Activated naive CD4-positive, alpha-beta T cell treated with anti-CD3 and anti-CD28 coated beads, Interleukin-2, amount 10 ng/mL, durations not matched to agents 7 days and 5 days (primary cell): ENCODE measurements at regions not wholly inside any gene's neighbourhood (a gene's known extent, or its start where the extent isn't known, plus 50 kb on each side); places are given as distances from the start of the nearest gene placed in this dataset.

ENCODE experiments used
- CTCF ChIA-PET: fragments of 350-600 bp; sonication (Branson Sonifier 250); formaldehyde crosslinking; loops from one replicate; lab custom pipeline; 2021; ENCODE audit warnings: antibody characterized with exemption; lab: Charles Lee
- DNase-seq: peaks from one replicate; pipeline ENCODE4 v3.0.0-alpha.2; 2020
- H3K27ac Mint-ChIP-seq: one replicate; pipeline ENCODE4 v1.8.0; 2021; ENCODE audit warnings: mild to moderate bottlenecking, moderate library complexity, mixed read lengths
- H3K27me3 Mint-ChIP-seq: one replicate; pipeline ENCODE4 v1.8.0; 2021; ENCODE audit warnings: mild to moderate bottlenecking, mixed read lengths
- H3K36me3 Mint-ChIP-seq: one replicate; pipeline ENCODE4 v1.8.0; 2021; ENCODE audit warnings: mixed read lengths
- H3K4me1 Mint-ChIP-seq: one replicate; pipeline ENCODE4 v1.8.0; 2021; ENCODE audit warnings: mixed read lengths
- H3K4me3 Mint-ChIP-seq: one replicate; pipeline ENCODE4 v1.8.0; 2021; ENCODE audit warnings: mild to moderate bottlenecking, moderate library complexity, mixed read lengths
- H3K9me3 Mint-ChIP-seq: one replicate; pipeline ENCODE4 v1.8.0; 2021; ENCODE audit warnings: mixed read lengths

- no peaks in the 10 kb centered on the region for H3K27me3 Mint-ChIP-seq
These were observed 634.3 kb upstream of the POU3F2 start for GRCh38 chr6:98200084-98200483.

GRCh38 chr6:98203170-98203806, 631.1 kb upstream of the POU3F2 start:
- H3K4me1 Mint-ChIP-seq: no peaks in the 10 kb centered on the region
- CTCF ChIA-PET: no interaction called here
- peaks cover 2% of the 10 kb centered on the region for H3K9me3 Mint-ChIP-seq
- no peaks in the 10 kb centered on the region for H3K27me3 Mint-ChIP-seq
- no peaks in the 10 kb centered on the region for H3K36me3 Mint-ChIP-seq
- no peak overlapping the region for H3K27ac Mint-ChIP-seq
- DNase-seq: no peak
- H3K4me3 Mint-ChIP-seq: no peak overlapping the region

More at GRCh38 chr6:98200084-98200483, 634.3 kb upstream of the POU3F2 start:
- CTCF ChIA-PET: no interaction called here
- H3K27ac Mint-ChIP-seq: no peak overlapping the region
- DNase-seq: no peak
- H3K4me1 Mint-ChIP-seq: no peaks in the 10 kb centered on the region
- no peaks in the 10 kb centered on the region for H3K36me3 Mint-ChIP-seq
- H3K9me3 Mint-ChIP-seq: peaks cover 1% of the 10 kb centered on the region
- H3K4me3 Mint-ChIP-seq: no peak overlapping the region

GRCh38 chr6:98212468-98212867, 621.9 kb upstream of the POU3F2 start:
- H3K36me3 Mint-ChIP-seq: no peaks in the 10 kb centered on the region
- no peaks in the 10 kb centered on the region for H3K4me1 Mint-ChIP-seq
- H3K27ac Mint-ChIP-seq: no peak overlapping the region
- H3K9me3 Mint-ChIP-seq: no peaks in the 10 kb centered on the region
- no peak overlapping the region for H3K4me3 Mint-ChIP-seq
- no peak for DNase-seq
- CTCF ChIA-PET: no interaction called here
- no peaks in the 10 kb centered on the region for H3K27me3 Mint-ChIP-seq

DNA sequence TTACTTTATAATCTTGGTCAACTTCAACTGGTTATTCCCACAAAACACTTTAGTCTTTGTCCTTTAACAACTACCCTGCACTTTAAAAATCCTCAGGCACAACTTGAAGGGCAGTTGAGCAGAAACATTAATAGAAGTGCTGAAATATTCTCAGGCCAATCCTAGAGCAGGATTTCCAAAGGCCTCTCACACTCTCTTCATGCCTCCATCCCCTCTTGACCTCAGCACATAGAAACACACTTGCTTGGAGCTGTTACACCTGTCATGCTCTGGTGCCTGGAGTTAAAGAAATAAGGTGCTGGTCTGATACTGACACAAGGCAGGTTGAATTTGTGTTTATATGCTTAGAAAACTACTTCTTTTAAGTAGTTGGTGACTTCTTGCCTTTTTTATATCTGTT, 618.8 kb upstream of the POU3F2 start:
- H3K9me3 Mint-ChIP-seq: no peaks in the 10 kb centered on the region
- H3K27ac Mint-ChIP-seq: no peak overlapping the region
- CTCF ChIA-PET: no interaction called here
- no peaks in the 10 kb centered on the region for H3K27me3 Mint-ChIP-seq
- no peak overlapping the region for H3K4me3 Mint-ChIP-seq
- DNase-seq: no peak
- no peaks in the 10 kb centered on the region for H3K36me3 Mint-ChIP-seq
- no peaks in the 10 kb centered on the region for H3K4me1 Mint-ChIP-seq

GRCh38 chr6:98230250-98230649, 604.1 kb upstream of the POU3F2 start:
- H3K36me3 Mint-ChIP-seq: no peaks in the 10 kb centered on the region
- H3K27me3 Mint-ChIP-seq: no peaks in the 10 kb centered on the region
- no peaks in the 10 kb centered on the region for H3K4me1 Mint-ChIP-seq
- H3K9me3 Mint-ChIP-seq: peaks cover 6% of the 10 kb centered on the region
- no peak for DNase-seq
- CTCF ChIA-PET: no interaction called here
- H3K27ac Mint-ChIP-seq: no peak overlapping the region
- H3K4me3 Mint-ChIP-seq: no peak overlapping the region

GRCh38 chr6:98239057-98239456, 595.3 kb upstream of the POU3F2 start:
- Mint-ChIP-seq H3K4me3 (no peak overlapping the region), H3K36me3 (no peaks in the 10 kb centered on the region), H3K27ac (no peak overlapping the region), H3K4me1 (no peaks in the 10 kb centered on the region), H3K9me3 (peaks cover 3% of the 10 kb centered on the region), H3K27me3 (no peaks in the 10 kb centered on the region)
- DNase-seq: no peak
- CTCF ChIA-PET: no interaction called here

- Mint-ChIP-seq H3K4me1 (no peaks in the 10 kb centered on the region), H3K36me3 (no peaks in the 10 kb centered on the region), H3K4me3 (no peak overlapping the region), H3K9me3 (no peaks in the 10 kb centered on the region), H3K27ac (no peak overlapping the region), H3K27me3 (no peaks in the 10 kb centered on the region)
- DNase-seq: no peak
- CTCF ChIA-PET: no interaction called here
These were observed 592.7 kb upstream of the POU3F2 start for GRCh38 chr6:98241630-98242029.

- Mint-ChIP-seq H3K4me3 (no peak overlapping the region), H3K27me3 (no peaks in the 10 kb centered on the region), H3K27ac (no peak overlapping the region), H3K4me1 (no peaks in the 10 kb centered on the region), H3K9me3 (no peaks in the 10 kb centered on the region), H3K36me3 (no peaks in the 10 kb centered on the region)
- CTCF ChIA-PET: no interaction called here
- DNase-seq: no peak
These were observed 579.8 kb upstream of the POU3F2 start for GRCh38 chr6:98254624-98255023.

DNA sequence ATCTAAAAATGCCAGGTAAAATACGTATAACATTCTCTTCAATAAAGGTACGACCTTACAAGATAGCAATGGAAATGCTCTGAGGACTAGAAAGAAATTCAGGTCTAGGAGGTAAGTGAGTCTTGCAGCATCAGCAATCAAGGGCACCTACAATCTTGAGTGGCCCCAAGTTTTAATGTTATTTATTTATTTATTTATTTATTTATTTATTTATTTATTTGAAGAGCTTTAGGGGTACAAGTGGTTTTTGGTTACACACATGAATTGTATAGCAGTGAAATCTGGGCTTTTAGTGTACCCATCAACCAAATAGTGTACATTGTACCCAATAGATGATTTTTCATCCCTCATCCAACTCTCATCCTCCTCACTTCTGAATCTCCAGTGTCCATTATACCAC, 574.0 kb upstream of the POU3F2 start:
- no peaks in the 10 kb centered on the region for H3K9me3 Mint-ChIP-seq
- no peak for DNase-seq
- no peaks in the 10 kb centered on the region for H3K4me1 Mint-ChIP-seq
- no peak overlapping the region for H3K27ac Mint-ChIP-seq
- CTCF ChIA-PET: no interaction called here
- no peaks in the 10 kb centered on the region for H3K36me3 Mint-ChIP-seq
- H3K27me3 Mint-ChIP-seq: no peaks in the 10 kb centered on the region
- no peak overlapping the region for H3K4me3 Mint-ChIP-seq

DNA sequence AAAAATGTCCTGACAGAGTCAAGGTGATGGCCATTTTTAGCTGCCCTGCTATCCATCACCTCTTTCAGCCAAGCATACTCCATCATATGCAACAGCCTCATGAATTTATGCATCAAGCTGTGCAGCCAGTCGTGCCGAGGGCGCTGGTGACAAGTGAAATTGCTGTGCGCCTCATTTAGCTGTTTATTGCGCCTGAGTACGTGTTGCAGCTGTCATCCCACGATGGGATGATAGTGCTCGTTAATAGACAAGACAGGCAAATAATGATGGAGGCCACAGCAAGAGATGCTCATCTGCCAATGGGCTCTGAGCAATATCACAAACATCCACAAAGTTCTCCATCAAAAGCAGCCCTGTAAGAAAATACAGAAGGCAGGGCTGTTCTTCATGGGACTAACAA, 562.3 kb upstream of the POU3F2 start:
- CTCF ChIA-PET: no interaction called here
- Mint-ChIP-seq H3K27me3 (no peaks in the 10 kb centered on the region), H3K4me1 (no peaks in the 10 kb centered on the region), H3K36me3 (no peaks in the 10 kb centered on the region), H3K4me3 (no peak overlapping the region), H3K27ac (no peak overlapping the region), H3K9me3 (no peaks in the 10 kb centered on the region)
- DNase-seq: no peak

DNA sequence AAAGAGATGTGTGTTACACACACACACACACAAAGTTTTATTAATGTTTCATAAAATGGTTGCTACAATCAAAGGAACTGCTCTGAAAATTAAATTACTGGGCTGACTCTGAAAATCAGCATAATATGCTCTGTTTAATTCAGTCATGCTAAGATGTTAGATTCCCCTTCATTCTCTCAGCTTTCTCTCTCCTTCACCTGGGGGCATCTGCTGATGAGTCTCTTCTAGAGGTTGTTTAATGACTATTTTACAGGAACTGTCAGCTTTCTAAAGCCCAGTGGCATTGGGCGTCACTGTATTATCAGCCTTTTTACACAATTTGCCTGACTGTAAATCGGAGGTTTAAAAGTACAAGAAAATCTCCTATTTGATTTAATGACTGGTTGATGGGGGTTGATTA, 559.7 kb upstream of the POU3F2 start:
- CTCF ChIA-PET: no interaction called here
- Mint-ChIP-seq H3K27ac (no peak overlapping the region), H3K9me3 (no peaks in the 10 kb centered on the region), H3K4me1 (no peaks in the 10 kb centered on the region), H3K36me3 (no peaks in the 10 kb centered on the region), H3K27me3 (no peaks in the 10 kb centered on the region), H3K4me3 (no peak overlapping the region)
- no peak for DNase-seq

GRCh38 chr6:98280492-98280891, 553.9 kb upstream of the POU3F2 start:
- H3K27me3 Mint-ChIP-seq: no peaks in the 10 kb centered on the region
- H3K27ac Mint-ChIP-seq: no peak overlapping the region
- CTCF ChIA-PET: no interaction called here
- H3K36me3 Mint-ChIP-seq: no peaks in the 10 kb centered on the region
- no peak overlapping the region for H3K4me3 Mint-ChIP-seq
- H3K4me1 Mint-ChIP-seq: no peaks in the 10 kb centered on the region
- H3K9me3 Mint-ChIP-seq: no peaks in the 10 kb centered on the region
- no peak for DNase-seq

DNA sequence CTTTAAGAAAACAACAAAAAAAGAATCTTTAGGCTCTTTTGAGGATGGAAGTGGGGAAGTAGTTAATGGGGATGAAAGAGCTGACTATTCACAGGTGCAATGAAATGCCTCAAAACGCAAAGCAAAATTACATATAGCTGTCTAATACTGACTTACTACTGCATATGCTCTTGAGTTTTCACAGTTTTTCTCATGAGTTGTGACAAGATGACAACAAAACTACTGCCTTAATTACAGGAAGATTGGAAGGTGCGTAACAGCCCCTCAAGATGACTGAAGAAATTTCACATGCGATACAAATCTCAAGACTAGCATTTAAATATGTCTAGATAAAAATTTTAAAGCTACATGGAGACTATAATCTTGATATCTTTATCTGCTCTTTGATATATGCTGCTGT, 547.8 kb upstream of the POU3F2 start:
- no peak overlapping the region for H3K27ac Mint-ChIP-seq
- no peaks in the 10 kb centered on the region for H3K27me3 Mint-ChIP-seq
- CTCF ChIA-PET: no interaction called here
- H3K4me3 Mint-ChIP-seq: no peak overlapping the region
- H3K36me3 Mint-ChIP-seq: no peaks in the 10 kb centered on the region
- no peak for DNase-seq
- H3K9me3 Mint-ChIP-seq: no peaks in the 10 kb centered on the region
- no peaks in the 10 kb centered on the region for H3K4me1 Mint-ChIP-seq

- Mint-ChIP-seq H3K4me3 (no peak overlapping the region), H3K4me1 (no peaks in the 10 kb centered on the region), H3K27me3 (no peaks in the 10 kb centered on the region), H3K9me3 (no peaks in the 10 kb centered on the region), H3K36me3 (no peaks in the 10 kb centered on the region), H3K27ac (no peak overlapping the region)
- CTCF ChIA-PET: no interaction called here
- DNase-seq: no peak
These were observed 546.5 kb upstream of the POU3F2 start for GRCh38 chr6:98287876-98288275.

GRCh38 chr6:98292810-98293209, 541.6 kb upstream of the POU3F2 start:
- Mint-ChIP-seq H3K27me3 (no peaks in the 10 kb centered on the region), H3K36me3 (no peaks in the 10 kb centered on the region), H3K4me1 (no peaks in the 10 kb centered on the region), H3K4me3 (no peak overlapping the region), H3K27ac (no peak overlapping the region), H3K9me3 (no peaks in the 10 kb centered on the region)
- CTCF ChIA-PET: no interaction called here
- no peak for DNase-seq
